NCI-H2196 (cell line): ENCODE measurements at regions not wholly inside any gene's neighbourhood (a gene's known extent, or its start where the extent isn't known, plus 50 kb on each side); places are given as distances from the start of the nearest gene placed in this dataset.
"Not testable (repeated sequence)": the region's sequence is repeated elsewhere in the genome, so short reads cannot be mapped to it uniquely, and the experiment has no call there.

ENCODE experiments used
- DNase-seq: peaks from one replicate; lab custom pipeline; 2025; ENCODE audit not compliant: unreplicated experiment; lab: John Stamatoyannopoulos, UW

GRCh38 chrX:38937926-38938325, 136.7 kb downstream of the MID1IP1 start:
- DNase-seq = no peak

DNA sequence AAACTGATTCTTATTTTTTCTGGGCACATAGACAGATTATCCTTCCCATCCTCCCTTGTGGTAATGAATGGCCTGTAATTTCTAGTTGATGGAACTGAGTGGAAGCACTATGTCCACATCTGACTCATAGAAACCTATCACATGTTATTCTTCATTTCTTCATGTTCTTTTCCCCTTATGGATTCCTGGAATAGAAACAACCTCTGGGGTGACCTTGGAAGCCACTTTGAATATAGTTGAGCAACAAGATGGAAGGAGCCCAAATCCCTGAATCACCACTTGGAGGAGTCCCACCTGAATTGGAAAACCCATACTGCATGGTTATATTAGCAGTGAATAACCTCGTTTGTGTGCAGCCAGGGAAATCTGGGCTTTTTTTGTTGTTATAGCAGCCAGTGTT, 137.8 kb downstream of the MID1IP1 start:
- no peak for DNase-seq

GRCh38 chrX:38940547-38940946, 139.3 kb downstream of the MID1IP1 start:
- no peak for DNase-seq

GRCh38 chrX:38941675-38942074, 140.4 kb downstream of the MID1IP1 start:
- no peak for DNase-seq

- no peak for DNase-seq
Observed at GRCh38 chrX:38943120-38943519, 141.9 kb downstream of the MID1IP1 start.

- DNase-seq = no peak
Observed at GRCh38 chrX:38948046-38948445, 146.8 kb downstream of the MID1IP1 start.

DNA sequence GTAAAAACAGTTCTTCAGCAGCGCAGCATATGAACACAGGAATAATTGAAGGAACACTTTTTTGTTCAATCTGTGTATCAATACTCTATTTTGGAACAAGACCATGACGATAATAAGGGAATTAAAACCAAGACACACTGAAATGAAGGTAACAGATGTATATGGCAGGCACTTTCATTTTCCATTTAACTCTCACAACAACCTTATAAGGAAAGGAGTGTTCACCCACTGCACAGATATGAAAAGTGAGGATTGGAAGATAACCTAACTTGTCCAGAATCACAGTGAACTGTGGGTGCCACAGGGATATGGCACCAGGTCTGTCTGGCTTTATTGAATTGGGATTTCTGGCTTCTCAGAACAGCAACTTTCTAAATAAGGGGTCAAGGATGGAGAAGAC, 153.3 kb downstream of the MID1IP1 start:
- DNase-seq = no peak

DNA sequence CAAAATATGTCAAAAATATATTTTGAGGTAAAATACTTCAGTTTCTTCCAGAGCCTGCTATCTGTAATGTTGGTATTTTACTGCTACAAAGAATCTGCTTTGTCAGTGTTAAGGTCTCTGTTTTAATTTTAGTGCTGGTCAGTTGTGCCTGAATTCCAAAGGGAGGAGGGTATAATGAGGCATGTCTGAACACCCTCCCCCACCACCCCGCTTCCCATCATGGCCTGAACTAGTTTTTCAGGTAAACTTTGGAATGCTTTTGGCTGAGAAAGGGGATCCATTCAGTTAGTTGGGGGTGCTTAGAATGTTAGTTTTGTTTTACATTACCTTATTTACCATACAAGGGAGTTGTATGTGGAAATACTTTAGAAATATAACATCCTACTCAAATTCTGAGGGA, 158.5 kb downstream of the MID1IP1 start:
- DNase-seq = no peak

GRCh38 chrX:38960137-38960536, 158.9 kb downstream of the MID1IP1 start:
- no peak for DNase-seq

DNA sequence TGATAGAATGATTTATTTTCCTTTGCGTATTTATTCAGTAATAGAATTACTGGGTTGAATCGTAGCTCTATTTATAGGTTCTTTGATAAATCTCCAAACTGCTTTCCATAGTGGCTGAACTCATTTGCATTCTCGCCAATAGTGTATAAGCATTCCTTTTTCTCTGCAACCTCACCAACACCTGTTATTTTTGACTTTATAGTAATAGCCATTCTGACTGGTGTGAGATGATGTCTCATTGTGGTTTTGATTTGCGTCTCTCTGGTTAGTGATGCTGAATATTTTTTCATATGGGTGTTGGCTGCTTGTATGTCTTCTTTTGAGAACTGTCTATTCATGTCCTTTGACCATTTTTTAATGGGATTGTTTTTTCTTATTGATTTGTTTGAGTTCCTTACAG, 160.7 kb downstream of the MID1IP1 start:
- no peak for DNase-seq

GRCh38 chrX:38963244-38963643, 162.0 kb downstream of the MID1IP1 start:
- DNase-seq = not testable (repeated sequence)

- no peak for DNase-seq
Observed at GRCh38 chrX:38965888-38966287, 164.6 kb downstream of the MID1IP1 start.

DNA sequence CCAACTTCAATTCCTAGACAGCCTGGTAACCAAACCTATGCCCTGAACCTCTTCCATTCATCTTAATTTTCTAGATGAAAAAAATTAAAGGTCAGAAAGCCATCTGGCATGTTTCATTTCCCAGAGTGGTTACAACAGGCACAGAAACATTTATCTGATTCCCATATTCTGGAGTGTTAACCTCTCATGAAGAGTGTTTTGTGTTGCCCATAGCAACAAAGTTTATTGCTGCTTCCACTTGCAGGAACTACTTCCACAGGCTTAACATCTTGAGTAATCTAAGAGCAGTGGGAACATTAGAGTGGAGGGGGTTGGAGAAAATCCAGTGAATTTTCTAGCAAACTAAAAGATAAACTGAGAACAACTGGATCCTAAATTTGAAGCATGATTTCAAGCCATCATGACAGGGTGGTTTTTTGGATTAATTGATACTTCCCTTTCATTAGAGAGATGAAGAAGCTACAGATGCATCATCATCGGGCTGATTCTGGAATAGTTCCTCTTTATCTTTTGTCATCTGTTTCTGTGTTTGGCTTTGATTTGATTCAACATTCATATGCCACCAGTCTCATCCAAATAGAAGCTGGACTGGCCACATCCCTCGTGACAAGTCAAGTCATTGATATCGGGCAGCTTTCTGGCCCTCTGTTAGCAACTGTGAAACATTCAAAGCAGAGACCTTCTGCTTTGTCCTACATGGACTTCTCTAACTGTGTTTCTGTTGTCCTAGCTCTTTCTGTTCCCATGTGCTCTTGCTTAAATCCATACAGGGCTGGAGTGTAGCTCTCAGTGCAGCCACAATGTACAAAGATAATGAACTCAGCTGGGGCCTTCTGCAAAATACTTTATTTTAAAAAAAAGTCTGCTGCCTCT, 167.3 kb downstream of the MID1IP1 start:
- no peak for DNase-seq

DNA sequence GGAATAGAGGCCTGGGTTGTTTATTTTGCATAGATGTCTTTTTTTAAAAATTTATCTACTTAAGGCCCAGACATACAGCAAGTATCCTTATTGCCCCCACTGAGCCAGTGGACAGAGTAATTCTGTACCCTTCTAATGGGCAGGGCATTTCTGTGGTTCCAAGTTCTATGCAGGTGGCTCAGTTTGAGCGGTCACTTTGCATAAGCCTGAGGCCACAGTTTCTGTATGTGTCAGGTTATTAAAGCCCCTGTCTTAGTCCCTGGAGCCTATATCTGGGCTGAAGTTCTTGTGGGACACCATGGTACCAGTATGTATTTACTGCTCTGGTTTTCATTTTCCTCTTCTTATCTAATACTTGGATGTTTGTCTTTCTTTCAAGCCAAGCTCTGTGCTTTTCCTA, 168.8 kb downstream of the MID1IP1 start:
- DNase-seq = no peak

GRCh38 chrX:38970845-38971244, 169.6 kb downstream of the MID1IP1 start:
- no peak for DNase-seq

DNA sequence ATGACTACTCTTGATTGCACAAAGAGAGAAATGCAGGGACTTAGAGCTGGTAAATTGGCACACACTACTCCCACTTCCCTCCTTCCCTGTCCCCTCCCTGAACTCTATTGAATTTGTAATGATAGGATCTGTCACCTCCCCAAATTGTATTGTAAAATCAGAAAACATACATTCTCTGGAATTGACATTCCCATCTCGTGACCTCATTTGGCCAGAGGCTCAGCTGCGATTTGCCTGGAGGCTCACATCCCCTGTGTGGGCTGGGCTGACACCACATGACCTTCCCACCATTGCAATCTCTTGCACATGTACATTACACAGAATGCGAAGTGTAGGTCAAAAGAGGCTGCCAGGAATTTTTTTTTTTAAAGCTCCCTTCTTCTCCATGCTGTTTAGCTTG, 172.1 kb downstream of the MID1IP1 start:
- DNase-seq = no peak

DNA sequence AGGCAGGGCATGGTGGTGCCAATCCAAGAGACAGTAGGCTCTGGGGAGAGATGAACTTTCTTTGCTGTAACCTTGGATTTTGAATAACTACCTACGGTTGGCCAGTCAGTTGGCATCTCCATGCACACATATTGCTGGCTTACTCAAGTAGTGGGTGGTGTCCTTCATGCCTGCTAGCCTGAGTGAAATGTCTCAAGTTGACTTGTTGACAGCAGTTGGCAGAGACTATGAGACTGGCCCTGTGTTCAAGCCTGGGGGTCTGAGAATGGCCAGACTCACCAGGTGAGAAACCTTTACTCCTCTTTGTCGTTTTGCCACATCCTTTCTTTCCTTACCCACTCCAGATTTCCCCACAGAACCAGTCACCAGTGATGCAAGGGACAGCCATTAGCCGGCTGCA, 173.3 kb downstream of the MID1IP1 start:
- no peak for DNase-seq

GRCh38 chrX:38975368-38975942, 174.2 kb downstream of the MID1IP1 start:
- DNase-seq = no peak

GRCh38 chrX:38982370-38982769, 181.1 kb downstream of the MID1IP1 start:
- no peak for DNase-seq

DNA sequence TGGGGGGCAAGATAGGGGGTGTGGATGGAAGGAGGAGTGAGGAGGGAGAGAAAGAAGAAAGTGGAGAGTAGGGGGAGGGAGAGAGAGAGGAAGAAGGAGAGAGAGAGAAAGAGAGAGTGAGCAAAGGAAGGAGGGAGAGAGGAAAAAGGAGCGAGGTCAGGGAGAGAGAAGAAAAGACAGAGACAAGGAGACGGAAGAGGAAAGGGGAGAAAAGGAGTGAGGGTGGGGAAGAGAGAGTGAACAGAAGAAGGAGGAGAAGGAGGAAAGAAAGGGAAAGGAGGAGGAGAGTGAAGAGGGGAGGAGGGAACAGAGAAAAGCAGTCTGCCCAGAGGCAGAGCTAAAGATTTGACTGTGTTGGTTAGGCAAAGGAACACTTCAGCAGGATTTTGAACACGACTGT, 181.6 kb downstream of the MID1IP1 start:
- DNase-seq = no peak

DNA sequence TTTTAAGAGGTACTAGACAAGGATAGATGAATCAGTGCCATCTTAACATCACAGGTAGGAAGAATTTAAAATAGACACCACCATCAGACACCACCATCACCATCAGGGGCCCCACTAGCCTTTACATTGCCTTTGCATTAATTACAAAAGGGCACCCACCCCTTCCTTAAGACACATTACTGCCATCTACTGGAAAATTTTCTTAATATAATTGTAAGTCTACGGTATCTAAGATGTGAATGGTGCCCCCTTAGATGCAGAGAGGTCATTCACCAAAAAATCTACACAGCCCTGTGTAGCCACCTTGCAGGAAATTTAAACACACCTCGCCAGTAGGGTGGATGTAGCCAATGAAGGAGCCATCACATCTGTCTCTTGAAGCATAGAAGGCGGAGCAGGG, 184.1 kb downstream of the MID1IP1 start:
- DNase-seq = no peak

GRCh38 chrX:38985945-38986344, 184.7 kb downstream of the MID1IP1 start:
- DNase-seq = no peak

GRCh38 chrX:38986586-38986985, 185.3 kb downstream of the MID1IP1 start:
- DNase-seq = no peak
